ENCODE measurements at regions not wholly inside any gene's neighbourhood (a gene's known extent, or its start where the extent isn't known, plus 50 kb on each side); places are given as distances from the start of the nearest gene placed in this dataset.

GRCh38 chr1:239719642-239720258 lies 333.4 kb downstream of the CHRM3 start:
- DNase-seq (ENCODE audit: low read depth, low spot score) (no peak), ATAC-seq (no peak)
- POLR2A ChIA-PET, result no interaction called here
- no peak for TF ChIP-seq TCF7L2 (IDR thresholded peaks at IDR 0.05; ENCODE audit: low read depth, low read length)
- no peak for TF ChIP-seq REST (IDR thresholded peaks at IDR 0.05; ENCODE audit: insufficient read depth in 1 of 2, low read depth in 2 of 2, low read length in 1 of 2)
- no peak for TF ChIP-seq CTCF (IDR thresholded peaks at IDR 0.05)
- no peak for TF ChIP-seq SIN3A (IDR thresholded peaks at IDR 0.05; ENCODE audit: borderline replicate concordance, insufficient read depth, low read depth, low read length)
- no peak for TF ChIP-seq POLR2AphosphoS5 (IDR thresholded peaks at IDR 0.05; ENCODE audit: low read depth, low read length)
- Histone ChIP-seq H3K36me3 (ENCODE audit: control insufficient read depth, insufficient read depth, low read length) (no peaks in the 10 kb centered on the region), H3K4me3 (ENCODE audit: low read depth in 2 of 2, low read length in 2 of 2) (no peak overlapping the region), H3K27ac (ENCODE audit: low read length) (no peak overlapping the region), H3K27me3 (ENCODE audit: control insufficient read depth, insufficient read depth, low read length) (no peaks in the 10 kb centered on the region), H3K4me1 (ENCODE audit: control insufficient read depth, insufficient read depth, low read length) (no peaks in the 10 kb centered on the region), H3K9me3 (ENCODE audit: control insufficient read depth, insufficient read depth, low read depth, low read length) (no peaks in the 10 kb centered on the region; the same call in 1 of the 2 replicates)
- intact Hi-C loops (cut with micrococcal nuclease; ENCODE audit: unreplicated experiment) (no loop called here), in situ Hi-C loops (cut with HindIII; ENCODE audit: low pct_unique_long_range_greater_than_20kb, low sequenced_read_pairs) (no loop called here)
- CTCF ChIA-PET, result no interaction called here
- BruUV-seq (replicated peaks), result no TSS peak

GRCh38 chr1:239722035-239722434 lies 335.7 kb downstream of the CHRM3 start:
- intact Hi-C loops (cut with micrococcal nuclease; ENCODE audit: unreplicated experiment), result no loop called here
- Histone ChIP-seq H3K36me3 (ENCODE audit: control insufficient read depth, insufficient read depth, low read length) (no peaks in the 10 kb centered on the region), H3K9me3 (ENCODE audit: control insufficient read depth, insufficient read depth, low read depth, low read length) (no peaks in the 10 kb centered on the region; the same call in 1 of the 2 replicates), H3K27me3 (ENCODE audit: control insufficient read depth, insufficient read depth, low read length) (no peaks in the 10 kb centered on the region), H3K4me3 (ENCODE audit: low read depth in 2 of 2, low read length in 2 of 2) (no peak overlapping the region), H3K4me1 (ENCODE audit: control insufficient read depth, insufficient read depth, low read length) (no peaks in the 10 kb centered on the region), H3K27ac (ENCODE audit: low read length) (no peak overlapping the region)
- ChIA-PET POLR2A (no interaction called here), CTCF (no interaction called here)
- DNase-seq (ENCODE audit: low read depth, low spot score) (no peak), ATAC-seq (no peak)
- TF ChIP-seq SIN3A (IDR thresholded peaks at IDR 0.05; ENCODE audit: borderline replicate concordance, insufficient read depth, low read depth, low read length), result no peak
- TF ChIP-seq REST (IDR thresholded peaks at IDR 0.05; ENCODE audit: insufficient read depth in 1 of 2, low read depth in 2 of 2, low read length in 1 of 2), result no peak
- BruUV-seq (replicated peaks), result no TSS peak
- in situ Hi-C loops (cut with HindIII; ENCODE audit: low pct_unique_long_range_greater_than_20kb, low sequenced_read_pairs), result no loop called here
